ENCODE measurements at regions not wholly inside any gene's neighbourhood (a gene's known extent, or its start where the extent isn't known, plus 50 kb on each side); places are given as distances from the start of the nearest gene placed in this dataset.
A peak's percentile ranks its signal among the peaks of the same experiment; 100 is the strongest.

DNA sequence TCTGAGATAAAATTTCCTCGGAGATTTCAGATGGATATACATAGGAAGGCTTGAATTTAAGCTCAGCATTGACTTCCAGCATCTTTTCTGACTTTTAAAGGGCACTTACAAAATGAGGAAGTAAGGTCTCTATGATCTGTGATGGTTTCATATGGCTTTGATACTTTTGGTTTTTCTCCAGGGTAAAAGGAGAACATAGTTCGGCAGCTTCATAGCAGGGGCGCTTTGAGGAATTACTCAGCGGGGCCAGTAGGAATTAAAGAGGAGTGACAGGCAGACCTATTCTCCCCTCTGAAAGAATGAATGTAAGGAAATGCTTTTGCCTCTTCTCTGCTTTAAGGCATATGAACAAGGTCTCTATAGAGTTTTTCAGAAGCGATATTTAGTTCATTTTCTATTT lies 80.0 kb upstream of the PCDH15 start:
- no peak overlapping the region for H2AFZ ChIP-seq (ENCODE audit: low read length)
- ChIA-PET CTCF (no interaction called here), POLR2A (ENCODE audit: unreplicated experiment) (no interaction called here)
- no peak for ATAC-seq
- H3K36me3 ChIP-seq (ENCODE audit: low read depth, low read length): no peaks in the 10 kb centered on the region
- H3K4me1 ChIP-seq (ENCODE audit: insufficient read depth, low read length): no peaks in the 10 kb centered on the region
- peaks cover 14% of the 10 kb centered on the region for H3K27me3 ChIP-seq (ENCODE audit: low read length)
- intact Hi-C loops (cut with micrococcal nuclease): no loop called here
- no TSS peak for BruUV-seq (replicated peaks)
- no peaks in the 10 kb centered on the region; the same call in 1 of the 2 replicates for H4K20me1 ChIP-seq (ENCODE audit: low read length)
- no peaks in the 10 kb centered on the region for H3K9me3 ChIP-seq (ENCODE audit: low read length)
- no peaks in the 10 kb centered on the region for H3K9me2 ChIP-seq (replicated peaks; ENCODE audit: low read length)
- no peaks in the 10 kb centered on the region for H3K79me2 ChIP-seq (ENCODE audit: low read length)
- H3K9ac ChIP-seq (ENCODE audit: low read length): no peak overlapping the region
- no peak for DNase-seq
- H3K4me3 ChIP-seq (ENCODE audit: low read length): no peak overlapping the region
- TF ChIP-seq, protein P1, sequence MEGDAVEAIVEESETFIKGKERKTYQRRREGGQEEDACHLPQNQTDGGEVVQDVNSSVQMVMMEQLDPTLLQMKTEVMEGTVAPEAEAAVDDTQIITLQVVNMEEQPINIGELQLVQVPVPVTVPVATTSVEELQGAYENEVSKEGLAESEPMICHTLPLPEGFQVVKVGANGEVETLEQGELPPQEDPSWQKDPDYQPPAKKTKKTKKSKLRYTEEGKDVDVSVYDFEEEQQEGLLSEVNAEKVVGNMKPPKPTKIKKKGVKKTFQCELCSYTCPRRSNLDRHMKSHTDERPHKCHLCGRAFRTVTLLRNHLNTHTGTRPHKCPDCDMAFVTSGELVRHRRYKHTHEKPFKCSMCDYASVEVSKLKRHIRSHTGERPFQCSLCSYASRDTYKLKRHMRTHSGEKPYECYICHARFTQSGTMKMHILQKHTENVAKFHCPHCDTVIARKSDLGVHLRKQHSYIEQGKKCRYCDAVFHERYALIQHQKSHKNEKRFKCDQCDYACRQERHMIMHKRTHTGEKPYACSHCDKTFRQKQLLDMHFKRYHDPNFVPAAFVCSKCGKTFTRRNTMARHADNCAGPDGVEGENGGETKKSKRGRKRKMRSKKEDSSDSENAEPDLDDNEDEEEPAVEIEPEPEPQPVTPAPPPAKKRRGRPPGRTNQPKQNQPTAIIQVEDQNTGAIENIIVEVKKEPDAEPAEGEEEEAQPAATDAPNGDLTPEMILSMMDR (conservative IDR thresholded peaks at IDR 0.05; ENCODE audit: low read depth, low read length): no peak
- TF ChIP-seq EZH2phosphoT487 (IDR thresholded peaks at IDR 0.05; ENCODE audit: borderline replicate concordance, low read length) (no peak), EZH2 (IDR thresholded peaks at IDR 0.05; ENCODE audit: low read length, unreplicated experiment) (no peak)
- H3F3A ChIP-seq (ENCODE audit: low read length, unreplicated experiment): no peaks in the 10 kb centered on the region
- no peak overlapping the region for H3K4me2 ChIP-seq (ENCODE audit: low read length)
- no peak overlapping the region for H3K27ac ChIP-seq (ENCODE audit: low read length)

DNA sequence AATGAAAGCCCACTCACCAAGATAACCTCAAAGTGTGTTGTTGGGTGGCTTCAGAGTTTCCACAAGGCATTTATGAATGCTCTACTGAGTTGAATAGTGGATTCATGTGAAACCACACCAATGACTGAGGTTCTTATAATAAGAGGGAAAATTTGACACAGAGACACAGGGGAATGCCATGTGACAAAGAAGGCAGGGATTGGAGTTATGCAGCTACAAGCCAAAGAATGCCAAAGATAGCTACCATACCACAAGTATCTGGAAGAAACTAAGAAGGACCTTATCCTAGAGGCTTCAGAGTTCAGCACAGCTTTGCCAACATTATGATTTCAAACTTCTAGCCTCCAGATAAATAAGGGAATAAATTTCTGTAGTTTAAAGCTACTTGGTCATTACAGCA lies 68.0 kb upstream of the PCDH15 start:
- ATAC-seq (no peak), DNase-seq (no peak)
- no peaks in the 10 kb centered on the region for H3K79me2 ChIP-seq (ENCODE audit: low read length)
- H3K9me3 ChIP-seq (ENCODE audit: low read length): no peaks in the 10 kb centered on the region
- no peaks in the 10 kb centered on the region for H3K27me3 ChIP-seq (ENCODE audit: low read length)
- H3F3A ChIP-seq (ENCODE audit: low read length, unreplicated experiment): no peaks in the 10 kb centered on the region
- H2AFZ ChIP-seq (ENCODE audit: low read length): no peak overlapping the region
- no peak overlapping the region for H3K27ac ChIP-seq (ENCODE audit: low read length)
- BruUV-seq (replicated peaks): no TSS peak
- no peak for TF ChIP-seq EZH2phosphoT487 (IDR thresholded peaks at IDR 0.05; ENCODE audit: borderline replicate concordance, low read length)
- TF ChIP-seq, protein P1 (conservative IDR thresholded peaks at IDR 0.05; ENCODE audit: low read depth, low read length): no peak
- TF ChIP-seq EZH2 (IDR thresholded peaks at IDR 0.05; ENCODE audit: low read length, unreplicated experiment): no peak
- POLR2A ChIA-PET (ENCODE audit: unreplicated experiment): no interaction called here
- H3K9me2 ChIP-seq (replicated peaks; ENCODE audit: low read length): no peaks in the 10 kb centered on the region
- H3K4me2 ChIP-seq (ENCODE audit: low read length): no peak overlapping the region
- H3K4me1 ChIP-seq (ENCODE audit: insufficient read depth, low read length): no peaks in the 10 kb centered on the region
- H4K20me1 ChIP-seq (ENCODE audit: low read length): no peaks in the 10 kb centered on the region
- CTCF ChIA-PET: no interaction called here
- intact Hi-C loops (cut with micrococcal nuclease): no loop called here
- no peaks in the 10 kb centered on the region for H3K36me3 ChIP-seq (ENCODE audit: low read depth, low read length)
- H3K4me3 ChIP-seq (ENCODE audit: low read length): no peak overlapping the region
- H3K9ac ChIP-seq (ENCODE audit: low read length): no peak overlapping the region

DNA sequence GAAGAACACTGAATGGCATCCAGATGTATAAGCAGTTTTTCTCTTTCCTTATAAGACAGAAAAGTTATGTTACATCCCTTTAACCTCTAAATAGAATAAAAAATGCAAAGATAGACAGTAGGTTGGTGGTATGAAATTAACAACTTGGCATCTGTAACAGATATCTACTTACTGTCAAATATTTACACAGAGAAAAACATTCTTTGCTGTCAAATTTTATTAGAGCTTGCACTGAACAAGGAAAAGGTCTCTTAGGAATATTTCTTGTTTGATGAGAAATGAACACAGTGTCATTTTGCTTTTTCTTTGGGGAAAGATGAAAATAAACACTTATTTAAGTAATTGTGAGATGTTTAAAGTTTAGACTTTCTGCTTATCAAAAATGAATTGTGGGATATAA lies 65.6 kb upstream of the PCDH15 start:
- Histone ChIP-seq H3K4me1 (ENCODE audit: insufficient read depth, low read length) (no peaks in the 10 kb centered on the region), H3K9ac (ENCODE audit: low read length) (no peak overlapping the region), H3K36me3 (ENCODE audit: low read depth, low read length) (no peaks in the 10 kb centered on the region), H2AFZ (ENCODE audit: low read length) (no peak overlapping the region), H3K27me3 (ENCODE audit: low read length) (no peaks in the 10 kb centered on the region), H3K27ac (ENCODE audit: low read length) (no peak overlapping the region), H3K4me3 (ENCODE audit: low read length) (no peak overlapping the region), H3K79me2 (ENCODE audit: low read length) (no peaks in the 10 kb centered on the region), H3K9me3 (ENCODE audit: low read length) (no peaks in the 10 kb centered on the region), H4K20me1 (ENCODE audit: low read length) (no peaks in the 10 kb centered on the region), H3F3A (ENCODE audit: low read length, unreplicated experiment) (no peaks in the 10 kb centered on the region), H3K4me2 (ENCODE audit: low read length) (no peak overlapping the region), H3K9me2 (replicated peaks; ENCODE audit: low read length) (no peaks in the 10 kb centered on the region)
- ChIA-PET CTCF (no interaction called here), POLR2A (ENCODE audit: unreplicated experiment) (no interaction called here)
- intact Hi-C loops (cut with micrococcal nuclease): no loop called here
- DNase-seq (no peak), ATAC-seq (peak; percentile 95)
- no TSS peak for BruUV-seq (replicated peaks)
- TF ChIP-seq, protein P1 (conservative IDR thresholded peaks at IDR 0.05; ENCODE audit: low read depth, low read length): no peak
- TF ChIP-seq EZH2phosphoT487 (IDR thresholded peaks at IDR 0.05; ENCODE audit: borderline replicate concordance, low read length): no peak
- no peak for TF ChIP-seq EZH2 (IDR thresholded peaks at IDR 0.05; ENCODE audit: low read length, unreplicated experiment)
